T-helper 2 cell (primary cell): ENCODE measurements at regions not wholly inside any gene's neighbourhood (a gene's known extent, or its start where the extent isn't known, plus 50 kb on each side); places are given as distances from the start of the nearest gene placed in this dataset.
"Not testable (repeated sequence)": the region's sequence is repeated elsewhere in the genome, so short reads cannot be mapped to it uniquely, and the experiment has no call there.

Experiments
- DNase-seq, 5 experiments: peaks; one replicate each; pipeline versions ENCODE4 v3.0.0 to v3.0.0-alpha.2; 2012 to 2022

DNA sequence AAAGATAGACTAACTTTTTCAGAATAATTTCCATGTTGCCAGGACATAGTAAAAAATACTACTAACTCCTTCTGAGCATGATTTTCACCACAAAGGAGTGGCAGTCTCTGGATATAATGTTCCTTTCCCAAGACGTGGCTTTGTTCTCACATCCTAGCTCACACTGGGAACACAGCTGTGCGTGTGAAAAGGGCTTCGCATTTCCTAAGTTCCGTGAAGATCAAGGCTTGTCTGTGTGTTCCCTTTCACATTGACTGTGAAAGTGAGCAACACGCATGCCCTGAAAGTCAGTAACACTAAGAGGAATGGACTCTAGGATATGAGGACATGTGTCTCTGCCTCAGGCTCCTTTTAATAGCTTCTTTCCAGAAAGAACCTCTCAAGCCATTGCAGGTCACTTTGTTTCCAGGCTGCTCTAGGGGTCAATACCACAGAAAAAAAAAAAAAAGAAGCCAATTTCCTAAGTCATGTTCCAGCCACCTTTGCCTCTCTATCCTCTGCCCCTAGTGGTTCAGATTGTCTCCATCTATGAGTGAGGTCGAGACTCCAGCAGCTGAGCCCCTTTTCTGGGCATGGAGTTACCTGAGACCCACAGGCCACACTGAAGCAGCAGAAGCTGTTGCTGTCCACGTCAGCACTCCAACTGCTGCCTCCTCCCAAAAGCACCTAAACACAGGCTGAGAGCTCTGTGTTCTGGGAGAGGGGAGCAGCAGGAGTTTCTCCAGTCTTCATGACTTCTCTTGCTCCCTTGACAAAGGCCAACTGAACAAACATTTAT lies 355.9 kb downstream of the RSL24D1 start:
- DNase-seq, result no peak

- DNase-seq, result no peak
These were observed 357.4 kb downstream of the RSL24D1 start for GRCh38 chr15:54839379-54839778.

DNA sequence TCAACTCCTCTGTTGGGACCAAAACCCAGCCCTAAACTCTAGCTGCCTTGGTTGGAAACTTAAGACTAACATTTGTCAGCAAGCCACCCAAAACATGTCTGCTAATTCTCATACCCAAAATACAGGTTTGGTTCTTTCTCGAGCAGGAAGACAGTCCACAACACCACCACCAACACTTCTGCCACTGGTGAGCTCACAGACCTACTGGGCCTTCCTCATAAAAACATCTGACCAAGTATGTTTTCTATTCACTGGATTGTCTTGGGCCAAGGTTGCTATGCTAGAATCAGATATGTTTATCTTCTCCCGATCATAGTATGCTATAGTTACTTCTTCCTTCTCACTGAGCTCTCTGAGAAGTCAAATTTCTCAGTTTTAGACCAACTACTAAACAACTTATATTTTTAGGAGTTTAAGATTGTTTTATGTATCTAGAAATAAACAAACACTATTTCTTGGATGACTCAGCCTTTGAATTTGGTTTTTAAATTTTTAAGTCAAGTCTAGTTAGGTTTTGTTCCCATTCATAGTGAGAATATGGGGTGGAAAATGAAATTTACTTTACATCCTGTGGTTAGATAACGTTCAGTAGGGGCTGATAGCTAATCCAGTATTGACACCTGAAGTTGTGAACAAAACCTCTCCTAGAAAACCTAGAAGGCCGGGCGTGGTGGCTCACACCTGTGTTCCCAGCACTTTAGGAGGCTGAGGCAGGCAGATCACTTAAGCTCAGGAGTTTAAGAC lies 360.5 kb downstream of the RSL24D1 start:
- peak in 1 of 5 experiments; percentile 24 for DNase-seq

DNA sequence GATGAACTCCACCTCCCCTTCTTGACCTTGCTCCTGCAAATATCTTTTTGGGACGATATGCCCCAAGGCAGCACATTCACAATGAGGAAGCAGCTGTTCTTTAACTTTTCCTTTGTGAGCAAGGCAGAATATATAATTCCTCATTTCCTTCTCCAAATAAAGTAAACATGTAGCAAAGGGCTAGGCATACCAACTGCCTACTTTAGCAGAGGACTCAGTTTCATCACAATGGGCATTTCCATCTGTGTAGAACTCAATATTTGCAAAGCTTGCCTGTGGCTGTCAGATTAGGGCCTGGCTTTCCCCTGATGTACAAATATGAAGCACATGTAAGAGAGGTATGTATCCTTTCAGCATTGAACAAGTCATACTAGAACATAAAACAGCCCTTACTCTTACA lies 366.9 kb downstream of the RSL24D1 start:
- DNase-seq, result no peak

DNA sequence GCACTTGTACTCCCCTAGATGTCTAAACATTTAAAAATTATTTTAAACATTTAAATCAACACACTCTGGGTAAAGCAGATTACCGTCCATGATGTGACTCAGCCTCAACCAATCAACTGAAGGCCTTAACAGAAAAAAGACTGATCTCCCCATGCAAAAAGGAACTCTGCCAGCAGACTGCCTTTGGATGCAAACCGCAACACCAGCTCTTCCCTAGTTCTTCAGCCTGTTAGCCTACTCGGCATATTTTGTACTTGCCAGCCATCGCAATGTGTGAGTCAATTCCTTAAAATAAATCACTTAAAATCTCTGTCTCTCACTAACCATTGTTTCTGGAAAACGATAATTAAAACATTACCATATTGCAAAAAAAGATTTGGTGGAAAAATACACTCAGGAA lies 375.9 kb downstream of the RSL24D1 start:
- no peak for DNase-seq

DNA sequence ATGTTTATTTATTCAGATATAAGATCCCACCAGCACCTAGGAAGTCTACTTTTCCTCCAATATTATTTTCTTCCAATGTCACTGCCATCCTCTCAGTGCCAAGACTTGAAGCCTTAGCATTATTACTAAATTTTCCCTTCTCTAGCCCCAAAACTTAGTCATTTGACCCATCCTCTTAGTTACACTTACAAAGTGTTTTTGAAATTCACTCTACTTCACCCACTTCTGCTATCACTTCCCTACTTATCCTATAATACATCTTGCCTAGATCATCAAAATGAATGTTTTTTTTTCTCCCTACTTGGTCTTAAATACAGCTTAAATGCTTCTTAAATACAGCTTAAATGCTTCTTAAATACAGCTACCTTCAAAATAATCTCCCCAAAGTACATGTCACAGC lies 376.6 kb downstream of the RSL24D1 start:
- DNase-seq, result no peak

- no peak for DNase-seq
These were observed 380.3 kb downstream of the RSL24D1 start for GRCh38 chr15:54816401-54816800.

- no peak for DNase-seq
These were observed 381.2 kb downstream of the RSL24D1 start for GRCh38 chr15:54815556-54815955.

DNA sequence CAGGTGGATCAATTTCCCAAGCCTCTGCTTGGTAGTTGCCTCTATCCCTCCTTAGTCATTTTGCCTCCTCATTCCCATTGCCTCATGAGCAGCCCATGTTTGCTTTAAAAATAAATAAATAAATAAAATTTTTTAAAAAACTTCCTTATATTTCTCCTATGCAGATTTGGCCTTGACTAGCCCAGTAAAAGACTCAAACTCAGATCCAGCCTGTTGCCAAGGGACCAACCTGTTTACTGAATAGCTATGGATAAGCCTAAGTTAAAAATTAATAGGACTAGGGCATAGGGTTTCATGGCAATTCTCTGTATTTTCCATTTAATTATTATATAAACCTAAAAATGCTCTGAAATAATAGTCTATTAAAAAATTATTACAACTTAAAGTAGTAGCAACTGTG lies 384.4 kb downstream of the RSL24D1 start:
- DNase-seq, result no peak

DNA sequence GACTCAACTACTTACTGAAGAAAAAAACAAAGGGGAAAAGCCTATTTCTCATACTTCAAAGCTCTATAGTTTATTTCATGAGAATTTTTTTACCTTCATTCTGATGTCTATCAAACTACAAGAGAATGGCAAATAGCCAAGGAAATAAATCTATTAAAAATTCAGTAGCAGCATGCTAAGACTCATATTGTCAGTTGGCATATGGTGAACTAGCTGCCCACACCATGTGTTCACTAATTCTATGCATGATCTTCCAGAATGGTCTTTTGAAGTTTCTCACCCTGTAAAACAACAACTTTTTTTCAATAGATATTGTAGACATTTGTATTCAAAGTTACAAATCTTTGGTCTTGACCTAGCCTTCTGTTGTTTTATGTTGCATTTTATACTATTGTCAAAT lies 386.2 kb downstream of the RSL24D1 start:
- no peak for DNase-seq

DNA sequence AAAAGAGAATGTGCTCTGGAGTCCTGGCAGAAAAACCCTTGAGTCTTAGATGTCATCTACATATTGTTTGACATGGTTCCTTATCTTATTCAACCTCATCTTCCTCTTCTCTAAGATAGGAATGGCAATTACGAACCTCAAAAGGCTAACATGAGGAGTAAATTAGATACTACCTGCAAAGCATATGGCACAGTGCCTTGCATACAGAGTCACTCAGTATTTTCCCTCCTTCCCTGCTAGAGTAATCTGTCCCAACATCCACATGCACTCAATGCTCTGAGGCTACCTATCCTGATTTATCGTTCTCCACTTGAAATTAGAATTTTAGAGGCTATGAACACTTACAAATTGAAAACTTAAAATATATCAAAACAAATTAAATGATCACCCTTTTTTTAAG lies 386.7 kb downstream of the RSL24D1 start:
- DNase-seq, result no peak

GRCh38 chr15:54808321-54808720 lies 388.4 kb downstream of the RSL24D1 start:
- DNase-seq, result no peak

DNA sequence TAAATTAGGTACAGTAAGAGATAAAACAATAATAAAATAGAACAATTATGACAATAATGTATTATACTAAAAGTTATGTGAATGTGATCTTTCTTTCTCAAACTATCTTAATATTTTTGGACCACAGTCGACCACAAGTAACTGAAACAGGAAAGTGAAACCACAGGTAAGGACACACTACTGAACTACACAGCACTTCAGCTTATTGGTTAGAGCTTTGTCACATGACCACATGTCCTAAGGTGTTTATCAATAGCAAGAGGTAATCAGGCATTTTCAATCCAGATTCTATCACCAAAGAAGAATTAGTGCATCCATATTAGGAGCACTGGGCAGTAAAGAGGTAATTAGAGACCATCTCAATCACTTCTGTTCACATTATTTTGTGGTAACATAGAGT lies 392.8 kb downstream of the RSL24D1 start:
- DNase-seq, result no peak

DNA sequence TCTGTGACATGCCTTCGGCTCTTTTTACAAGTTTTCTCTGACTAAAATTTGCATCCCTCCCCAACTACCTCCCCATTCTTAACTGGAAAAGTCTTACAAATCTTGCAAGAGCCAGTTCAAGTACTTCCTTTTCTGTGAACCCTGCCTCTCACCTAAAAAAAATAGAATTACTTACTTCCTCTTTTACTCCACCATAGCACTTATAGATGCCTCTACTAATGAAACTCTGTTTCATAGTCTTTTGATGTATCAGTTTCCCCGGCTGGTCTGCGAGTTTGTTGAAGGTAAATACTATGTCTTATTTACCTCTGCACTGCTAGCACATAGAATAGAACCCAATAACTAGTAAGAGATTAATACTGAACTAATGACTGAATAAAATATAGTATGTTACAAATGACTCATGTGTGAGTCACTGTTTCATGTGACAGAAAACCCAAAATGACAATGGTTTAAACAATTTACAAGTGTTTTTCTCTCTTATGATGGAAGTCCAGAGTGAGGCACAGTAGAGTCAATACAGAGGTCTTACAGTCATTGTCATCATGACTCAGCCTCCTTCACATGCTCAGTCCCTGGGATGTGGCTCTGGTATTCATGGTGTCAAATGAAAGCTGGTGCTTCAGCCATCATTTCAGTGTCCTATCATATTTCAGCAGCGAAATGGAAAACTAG lies 393.5 kb downstream of the RSL24D1 start:
- no peak for DNase-seq

GRCh38 chr15:54792526-54792925 lies 404.2 kb downstream of the RSL24D1 start:
- no peak for DNase-seq

DNA sequence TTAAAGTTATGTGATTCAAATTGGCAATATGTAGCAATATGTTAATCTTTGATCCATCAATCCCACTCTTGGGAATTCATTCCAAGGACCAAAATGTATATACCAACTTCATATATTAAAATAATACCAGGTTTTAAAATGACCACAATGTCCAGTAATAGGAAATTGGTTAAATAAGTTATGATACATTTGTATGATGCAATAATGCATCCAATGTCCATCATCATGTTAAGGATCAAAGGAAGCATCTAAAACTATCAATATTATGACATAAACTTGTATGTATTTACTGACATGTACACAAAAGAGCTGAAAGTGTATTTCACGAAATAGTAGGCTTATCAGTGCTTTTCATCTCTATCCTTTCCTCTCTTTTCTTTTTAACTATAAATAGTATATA lies 406.0 kb downstream of the RSL24D1 start:
- DNase-seq, result no peak

- no peak for DNase-seq
These were observed 407.4 kb downstream of the RSL24D1 start for GRCh38 chr15:54789376-54789775.

- not testable (repeated sequence) for DNase-seq
These were observed 415.5 kb downstream of the RSL24D1 start for GRCh38 chr15:54781220-54781619.

DNA sequence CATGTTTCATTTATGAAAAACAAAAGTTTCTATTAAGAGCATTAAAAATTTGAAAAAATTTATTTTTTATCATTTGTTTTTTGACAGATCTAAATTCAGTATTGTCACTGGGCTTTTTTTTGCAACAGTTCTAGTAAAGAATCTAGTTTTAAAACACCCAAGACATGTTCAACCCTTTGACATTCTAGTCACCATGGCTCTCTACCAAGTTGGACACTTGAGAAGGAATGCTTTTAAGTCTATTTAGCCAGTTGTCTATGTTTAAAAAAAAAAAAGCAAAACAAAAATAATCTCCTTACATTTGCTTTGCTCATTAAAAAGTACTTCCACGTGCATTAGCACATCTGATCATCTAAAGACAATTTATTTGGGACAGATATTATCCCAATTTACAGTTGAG lies 417.5 kb downstream of the RSL24D1 start:
- no peak for DNase-seq

DNA sequence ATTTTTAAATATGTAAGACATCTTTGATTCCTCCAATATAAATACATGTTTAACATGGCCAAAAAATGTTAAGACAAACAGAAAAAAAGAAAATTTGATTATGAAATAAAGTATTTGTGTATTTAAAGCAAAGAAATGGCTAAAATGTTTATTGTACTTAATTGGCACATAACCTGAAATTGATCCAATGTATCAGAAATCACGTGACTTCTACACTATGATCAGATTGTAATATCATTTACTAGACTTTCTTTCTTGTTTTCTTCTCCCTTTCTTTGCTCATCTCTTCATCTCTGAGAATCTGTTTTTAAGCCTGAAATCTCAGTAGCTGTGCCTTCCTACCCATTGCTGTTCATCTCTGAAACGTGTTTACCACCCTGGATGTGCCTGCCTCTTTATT lies 420.3 kb downstream of the RSL24D1 start:
- DNase-seq, result no peak

GRCh38 chr15:54772663-54773062 lies 424.1 kb downstream of the RSL24D1 start:
- DNase-seq, result no peak

DNA sequence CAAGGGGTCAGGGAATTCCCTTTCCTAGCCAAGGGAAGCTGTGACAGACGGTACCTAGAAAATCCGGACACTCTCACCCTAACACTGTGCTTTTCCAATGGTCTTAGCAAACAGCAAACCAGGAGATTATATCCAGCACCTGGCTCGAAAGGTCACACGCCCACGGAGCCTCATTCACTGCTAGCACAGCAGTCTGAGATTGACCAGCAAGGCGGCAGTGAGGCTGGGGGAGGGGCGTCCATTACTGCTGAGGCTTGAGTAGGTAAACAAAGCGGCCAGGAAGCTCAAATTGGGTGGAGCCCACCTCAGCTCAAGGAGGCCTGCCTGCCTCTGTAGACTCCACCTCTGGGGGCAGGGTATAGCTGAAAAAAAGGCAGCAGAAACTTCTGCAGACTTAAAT lies 447.3 kb downstream of the RSL24D1 start:
- DNase-seq, result not testable (repeated sequence)

DNA sequence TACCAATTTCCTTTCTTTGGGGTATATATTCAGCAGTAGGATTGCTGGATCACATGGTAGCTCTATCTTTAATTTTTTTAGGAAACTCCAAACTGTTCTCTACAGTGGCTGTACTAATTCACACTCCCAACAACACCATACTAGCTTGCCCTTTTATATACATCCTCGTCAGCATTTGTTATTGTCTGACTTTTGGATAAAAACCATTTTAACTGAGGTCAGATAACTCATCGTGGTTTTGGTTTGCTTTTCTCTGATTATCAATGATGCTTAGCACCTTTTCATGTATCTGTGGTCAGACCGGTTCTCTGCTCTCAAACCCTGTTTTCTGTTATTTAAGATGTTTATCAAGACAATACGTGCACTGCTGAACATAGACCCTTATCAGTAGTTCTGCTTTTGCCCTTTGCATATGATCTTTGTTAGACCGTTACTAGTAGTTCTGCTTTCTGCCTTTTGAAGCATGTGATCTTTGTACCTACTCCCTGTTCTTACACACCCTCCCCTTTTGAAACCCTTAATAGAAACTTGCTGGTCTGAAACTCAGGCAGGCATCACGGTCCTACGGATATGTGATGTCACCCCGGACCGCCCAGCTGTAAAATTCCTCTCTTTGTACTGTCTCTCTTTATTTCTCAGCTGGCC lies 474.3 kb downstream of the RSL24D1 start:
- DNase-seq, result no peak
